ENCODE measurements at regions not wholly inside any gene's neighbourhood (a gene's known extent, or its start where the extent isn't known, plus 50 kb on each side); places are given as distances from the start of the nearest gene placed in this dataset.

GRCh38 chr6:21708320-21708580 is 114.7 kb downstream of the SOX4 start:
- no peaks in the 10 kb centered on the region for H3K27me3 ChIP-seq (ENCODE audit: control insufficient read depth, insufficient read depth, low read length)
- TF ChIP-seq REST (IDR thresholded peaks at IDR 0.05; ENCODE audit: insufficient read depth in 1 of 2, low read depth in 2 of 2, low read length in 1 of 2) (no peak), POLR2AphosphoS5 (IDR thresholded peaks at IDR 0.05; ENCODE audit: low read depth, low read length) (no peak), CTCF (IDR thresholded peaks at IDR 0.05) (no peak), TCF7L2 (IDR thresholded peaks at IDR 0.05; ENCODE audit: low read depth, low read length) (no peak), SIN3A (IDR thresholded peaks at IDR 0.05; ENCODE audit: borderline replicate concordance, insufficient read depth, low read depth, low read length) (no peak)
- in situ Hi-C loops (cut with HindIII; ENCODE audit: low pct_unique_long_range_greater_than_20kb, low sequenced_read_pairs) = no loop called here
- no peak for ATAC-seq
- H3K4me1 ChIP-seq (ENCODE audit: control insufficient read depth, insufficient read depth, low read length) = peaks cover 11% of the 10 kb centered on the region; the same call in 1 of the 2 replicates
- intact Hi-C loops (cut with micrococcal nuclease; ENCODE audit: unreplicated experiment) = no loop called here
- H3K27ac ChIP-seq (ENCODE audit: low read length) = no peak overlapping the region
- ChIA-PET POLR2A (no interaction called here), CTCF (no interaction called here)
- no peak overlapping the region for H3K4me3 ChIP-seq (ENCODE audit: low read depth in 2 of 2, low read length in 2 of 2)
- H3K9me3 ChIP-seq (ENCODE audit: control insufficient read depth, insufficient read depth, low read depth, low read length) = no peaks in the 10 kb centered on the region
- no TSS peak for BruUV-seq (replicated peaks)
- no peaks in the 10 kb centered on the region for H3K36me3 ChIP-seq (ENCODE audit: control insufficient read depth, insufficient read depth, low read length)
- DNase-seq (ENCODE audit: low read depth, low spot score) = no peak

GRCh38 chr6:21710216-21710615 is 116.7 kb downstream of the SOX4 start:
- intact Hi-C loops (cut with micrococcal nuclease; ENCODE audit: unreplicated experiment) (no loop called here), in situ Hi-C loops (cut with HindIII; ENCODE audit: low pct_unique_long_range_greater_than_20kb, low sequenced_read_pairs) (no loop called here)
- BruUV-seq (replicated peaks) = no TSS peak
- Histone ChIP-seq H3K4me3 (ENCODE audit: low read depth in 2 of 2, low read length in 2 of 2) (no peak overlapping the region), H3K27me3 (ENCODE audit: control insufficient read depth, insufficient read depth, low read length) (no peaks in the 10 kb centered on the region), H3K27ac (ENCODE audit: low read length) (no peak overlapping the region; the same call in 1 of the 2 replicates), H3K4me1 (ENCODE audit: control insufficient read depth, insufficient read depth, low read length) (peaks cover 11% of the 10 kb centered on the region; the same call in 1 of the 2 replicates), H3K36me3 (ENCODE audit: control insufficient read depth, insufficient read depth, low read length) (no peaks in the 10 kb centered on the region), H3K9me3 (ENCODE audit: control insufficient read depth, insufficient read depth, low read depth, low read length) (no peaks in the 10 kb centered on the region)
- ATAC-seq (no peak), DNase-seq (ENCODE audit: low read depth, low spot score) (no peak)
- no peak for TF ChIP-seq TCF7L2 (IDR thresholded peaks at IDR 0.05; ENCODE audit: low read depth, low read length)
- no peak for TF ChIP-seq CTCF (IDR thresholded peaks at IDR 0.05)
- TF ChIP-seq REST (IDR thresholded peaks at IDR 0.05; ENCODE audit: insufficient read depth in 1 of 2, low read depth in 2 of 2, low read length in 1 of 2) = no peak
- TF ChIP-seq SIN3A (IDR thresholded peaks at IDR 0.05; ENCODE audit: borderline replicate concordance, insufficient read depth, low read depth, low read length) = no peak
- no peak for TF ChIP-seq POLR2AphosphoS5 (IDR thresholded peaks at IDR 0.05; ENCODE audit: low read depth, low read length)
- POLR2A ChIA-PET = no interaction called here
- CTCF ChIA-PET = no interaction called here
